WTC11 (cell line): ENCODE measurements at regions not wholly inside any gene's neighbourhood (a gene's known extent, or its start where the extent isn't known, plus 50 kb on each side); places are given as distances from the start of the nearest gene placed in this dataset.

Source experiments
- ATAC-seq: fragments of 200-7000 bp; cut with Tn5 transposase; 2 replicates; pipeline ENCODE4 v1.10.0; 2021; ENCODE audit warnings: mild to moderate bottlenecking, moderate library complexity
- CTCF ChIA-PET: fragments of 300-600 bp; sonication (Branson Sonifier 250); formaldehyde crosslinking; loops from one replicate; lab custom pipeline; 2021; ENCODE audit warnings: antibody characterized with exemption; lab: Charles Lee
- POLR2A ChIA-PET: fragments of 350-600 bp; sonication (Branson Sonifier 250); formaldehyde crosslinking; loops from one replicate; lab custom pipeline; 2021; ENCODE audit warnings: antibody characterized with exemption; lab: Charles Lee
- DNase-seq: peaks from one replicate; pipeline ENCODE4 v3.0.0; 2021; ENCODE audit warnings: low spot score
- H3K27ac Mint-ChIP-seq: 2 replicates; pipeline ENCODE4 v1.8.0; 2021; ENCODE audit warnings: mixed read lengths
- H3K27me3 Mint-ChIP-seq: 2 replicates; pipeline ENCODE4 v1.8.0; 2021; ENCODE audit warnings: low read depth, mild to moderate bottlenecking, moderate library complexity, mixed read lengths
- H3K36me3 Mint-ChIP-seq: 2 replicates; pipeline ENCODE4 v1.8.0; 2021; ENCODE audit warnings: mixed read lengths
- H3K4me1 Mint-ChIP-seq: 2 replicates; pipeline ENCODE4 v1.8.0; 2022; ENCODE audit warnings: mixed read lengths
- H3K4me3 Mint-ChIP-seq: 2 replicates; pipeline ENCODE4 v1.8.0; 2021; ENCODE audit warnings: mild to moderate bottlenecking, moderate library complexity, mixed read lengths
- H3K9me3 Mint-ChIP-seq: 2 replicates; pipeline ENCODE4 v1.8.0; 2021; ENCODE audit warnings: mixed read lengths
- CBFB ChIP-seq: sonication (generic); formaldehyde crosslinking; IDR thresholded peaks from 2 replicates; pipeline ENCODE4 v1.8.1; 2022; ENCODE audit warnings: mild to moderate bottlenecking, low read depth, missing genetic modification reagents
- GTF2I ChIP-seq: fragments of 250-450 bp; sonication (Bioruptor Pico); conservative IDR thresholded peaks from 2 replicates; pipeline ENCODE4 v1.4.0; 2021; ENCODE audit warnings: mild to moderate bottlenecking
- HMGA2 ChIP-seq: fragments of 250-450 bp; sonication (Bioruptor Pico); IDR thresholded peaks from 2 replicates; pipeline ENCODE4 v1.4.0; 2021; ENCODE audit warnings: mild to moderate bottlenecking, moderate library complexity
- MYBL2 ChIP-seq: sonication (generic); formaldehyde crosslinking; IDR thresholded peaks from 2 replicates; pipeline ENCODE4 v1.8.1; 2023; ENCODE audit warnings: mild to moderate bottlenecking, moderate library complexity, missing genetic modification reagents
- SP1 ChIP-seq: sonication (generic); formaldehyde crosslinking; conservative IDR thresholded peaks from 2 replicates; pipeline ENCODE4 v1.8.1; 2022; ENCODE audit warnings: missing genetic modification reagents
- ZBTB21 ChIP-seq: sonication (generic); formaldehyde crosslinking; IDR thresholded peaks from 2 replicates; pipeline ENCODE4 v1.8.1; 2023; ENCODE audit warnings: mild to moderate bottlenecking, missing genetic modification reagents, borderline replicate concordance
- ZNF396 ChIP-seq: fragments of 250-450 bp; sonication (Bioruptor Pico); IDR thresholded peaks from 2 replicates; pipeline ENCODE4 v1.8.0; 2021; ENCODE audit warnings: mild to moderate bottlenecking, moderate library complexity, borderline replicate concordance
- TF ChIP-seq, protein P1 (sequence below): sonication (generic); formaldehyde crosslinking; IDR thresholded peaks from 2 replicates; pipeline ENCODE4 v1.8.0; 2022; ENCODE audit warnings: missing genetic modification reagents
- TF ChIP-seq, protein P2 (sequence below): sonication (generic); formaldehyde crosslinking; IDR thresholded peaks from 2 replicates; pipeline ENCODE4 v1.8.0; 2023; ENCODE audit warnings: missing genetic modification reagents
- TF ChIP-seq, protein P3 (sequence below): sonication (generic); formaldehyde crosslinking; IDR thresholded peaks from 2 replicates; pipeline ENCODE4 v1.8.1; 2023; ENCODE audit warnings: mild to moderate bottlenecking, moderate library complexity, missing genetic modification reagents
- TF ChIP-seq, protein P4 (sequence below): sonication (generic); formaldehyde crosslinking; IDR thresholded peaks from 2 replicates; pipeline ENCODE4 v1.8.0; 2023; ENCODE audit warnings: mild to moderate bottlenecking, missing genetic modification reagents

DNA sequence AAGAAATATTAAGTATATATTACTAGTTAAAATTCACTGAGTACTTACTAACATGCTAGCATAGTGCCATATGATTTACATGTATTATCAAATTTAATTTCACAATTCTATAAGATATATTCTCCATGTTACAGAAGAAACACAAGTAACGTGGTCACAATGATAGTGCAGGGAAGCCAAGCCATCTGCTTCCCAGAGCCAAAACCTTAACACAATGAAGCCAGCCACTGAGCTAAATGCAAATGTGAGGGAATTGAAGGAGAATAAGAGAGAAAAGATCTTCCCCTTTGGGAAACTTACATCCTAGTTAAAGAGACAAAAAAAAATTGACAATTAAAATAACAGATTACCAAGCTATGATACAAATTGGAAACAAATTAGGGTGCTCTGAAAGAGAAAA lies 63.6 kb downstream of the ELAPOR2 start (continued):
- TF ChIP-seq ZBTB21 (no peak), ZNF396 (CRISPR knock-in tag) (no peak), MYBL2 (no peak)

DNA sequence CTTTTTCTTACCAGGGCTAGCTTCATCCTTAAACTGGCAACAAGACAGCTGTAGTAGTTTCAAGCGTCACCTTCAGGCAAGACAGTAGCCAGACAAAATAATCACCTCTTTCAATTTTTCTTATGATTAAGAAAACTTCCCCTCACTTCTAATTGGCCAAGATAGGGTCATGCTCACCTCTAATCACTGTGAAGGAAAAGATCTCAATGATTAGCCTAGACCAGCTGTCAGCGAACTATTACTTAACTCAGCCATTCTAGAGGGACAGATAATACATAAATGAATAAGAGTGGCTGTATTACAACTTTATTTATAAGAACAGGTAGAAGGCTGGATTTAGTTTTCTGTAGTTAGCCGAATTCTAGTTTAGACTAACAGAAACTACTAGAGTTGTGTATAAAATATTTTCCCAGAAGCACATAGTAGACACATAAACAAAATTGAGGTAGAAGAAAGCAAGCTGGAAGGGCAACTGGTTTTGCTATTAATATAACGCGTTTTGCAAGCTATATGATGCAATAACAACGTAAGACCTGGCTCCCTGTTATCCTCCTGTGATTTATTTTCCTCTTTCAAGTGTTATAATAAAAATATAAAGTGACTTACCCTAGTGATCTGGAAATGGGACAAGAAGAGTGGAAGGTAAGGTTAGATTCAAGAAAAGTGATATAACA lies 64.3 kb downstream of the ELAPOR2 start:
- no peak for TF ChIP-seq CBFB (CRISPR knock-in tag)
- TF ChIP-seq SP1 (CRISPR knock-in tag), result no peak
- no peak for TF ChIP-seq HMGA2 (CRISPR knock-in tag)
- TF ChIP-seq, protein P1, sequence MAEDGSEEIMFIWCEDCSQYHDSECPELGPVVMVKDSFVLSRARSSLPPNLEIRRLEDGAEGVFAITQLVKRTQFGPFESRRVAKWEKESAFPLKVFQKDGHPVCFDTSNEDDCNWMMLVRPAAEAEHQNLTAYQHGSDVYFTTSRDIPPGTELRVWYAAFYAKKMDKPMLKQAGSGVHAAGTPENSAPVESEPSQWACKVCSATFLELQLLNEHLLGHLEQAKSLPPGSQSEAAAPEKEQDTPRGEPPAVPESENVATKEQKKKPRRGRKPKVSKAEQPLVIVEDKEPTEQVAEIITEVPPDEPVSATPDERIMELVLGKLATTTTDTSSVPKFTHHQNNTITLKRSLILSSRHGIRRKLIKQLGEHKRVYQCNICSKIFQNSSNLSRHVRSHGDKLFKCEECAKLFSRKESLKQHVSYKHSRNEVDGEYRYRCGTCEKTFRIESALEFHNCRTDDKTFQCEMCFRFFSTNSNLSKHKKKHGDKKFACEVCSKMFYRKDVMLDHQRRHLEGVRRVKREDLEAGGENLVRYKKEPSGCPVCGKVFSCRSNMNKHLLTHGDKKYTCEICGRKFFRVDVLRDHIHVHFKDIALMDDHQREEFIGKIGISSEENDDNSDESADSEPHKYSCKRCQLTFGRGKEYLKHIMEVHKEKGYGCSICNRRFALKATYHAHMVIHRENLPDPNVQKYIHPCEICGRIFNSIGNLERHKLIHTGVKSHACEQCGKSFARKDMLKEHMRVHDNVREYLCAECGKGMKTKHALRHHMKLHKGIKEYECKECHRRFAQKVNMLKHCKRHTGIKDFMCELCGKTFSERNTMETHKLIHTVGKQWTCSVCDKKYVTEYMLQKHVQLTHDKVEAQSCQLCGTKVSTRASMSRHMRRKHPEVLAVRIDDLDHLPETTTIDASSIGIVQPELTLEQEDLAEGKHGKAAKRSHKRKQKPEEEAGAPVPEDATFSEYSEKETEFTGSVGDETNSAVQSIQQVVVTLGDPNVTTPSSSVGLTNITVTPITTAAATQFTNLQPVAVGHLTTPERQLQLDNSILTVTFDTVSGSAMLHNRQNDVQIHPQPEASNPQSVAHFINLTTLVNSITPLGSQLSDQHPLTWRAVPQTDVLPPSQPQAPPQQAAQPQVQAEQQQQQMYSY, result no peak
- TF ChIP-seq, all 79 proteins: peak for 0
- H3K27me3 Mint-ChIP-seq, result no peaks in the 10 kb centered on the region
- H3K27ac Mint-ChIP-seq, result no peak overlapping the region; the same call in 1 of the 2 replicates
- ChIA-PET POLR2A (no interaction called here), CTCF (interaction anchor here (1.2 kb wide), 1 partner anchor 90 kb away, joined by 8 read pairs; no protein-coding TSS in a partner anchor)
- no peak for DNase-seq
- H3K36me3 Mint-ChIP-seq, result no peaks in the 10 kb centered on the region
- no peak for ATAC-seq
- peaks cover 26% of the 10 kb centered on the region for H3K4me1 Mint-ChIP-seq
- H3K9me3 Mint-ChIP-seq, result 0 out of 2 replicates have a peak, but pooled peaks cover 4% of the 10 kb centered on the region
- no peak overlapping the region for H3K4me3 Mint-ChIP-seq

DNA sequence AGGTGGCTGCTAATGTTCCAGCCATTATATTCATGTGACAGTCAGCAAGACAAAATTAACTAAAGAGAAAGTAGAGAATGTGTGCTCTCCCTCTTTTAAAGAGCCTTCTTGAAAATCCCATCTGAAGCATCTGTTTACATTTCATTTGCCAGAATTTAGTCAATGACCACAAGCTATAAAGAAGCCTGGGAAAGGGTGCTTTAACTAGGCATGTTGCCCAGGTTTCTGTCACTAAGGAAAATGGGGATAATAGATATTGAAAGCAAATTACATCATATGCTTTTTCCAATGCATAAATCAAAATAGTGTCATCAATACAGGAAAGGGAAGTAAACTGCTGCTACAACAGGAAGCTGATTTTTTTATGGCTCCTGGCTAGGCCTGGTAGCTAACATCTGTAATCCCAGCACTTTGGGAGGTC lies 67.7 kb downstream of the ELAPOR2 start:
- TF ChIP-seq, protein P2, sequence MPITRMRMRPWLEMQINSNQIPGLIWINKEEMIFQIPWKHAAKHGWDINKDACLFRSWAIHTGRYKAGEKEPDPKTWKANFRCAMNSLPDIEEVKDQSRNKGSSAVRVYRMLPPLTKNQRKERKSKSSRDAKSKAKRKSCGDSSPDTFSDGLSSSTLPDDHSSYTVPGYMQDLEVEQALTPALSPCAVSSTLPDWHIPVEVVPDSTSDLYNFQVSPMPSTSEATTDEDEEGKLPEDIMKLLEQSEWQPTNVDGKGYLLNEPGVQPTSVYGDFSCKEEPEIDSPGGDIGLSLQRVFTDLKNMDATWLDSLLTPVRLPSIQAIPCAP, result no peak
- TF ChIP-seq, protein P3, sequence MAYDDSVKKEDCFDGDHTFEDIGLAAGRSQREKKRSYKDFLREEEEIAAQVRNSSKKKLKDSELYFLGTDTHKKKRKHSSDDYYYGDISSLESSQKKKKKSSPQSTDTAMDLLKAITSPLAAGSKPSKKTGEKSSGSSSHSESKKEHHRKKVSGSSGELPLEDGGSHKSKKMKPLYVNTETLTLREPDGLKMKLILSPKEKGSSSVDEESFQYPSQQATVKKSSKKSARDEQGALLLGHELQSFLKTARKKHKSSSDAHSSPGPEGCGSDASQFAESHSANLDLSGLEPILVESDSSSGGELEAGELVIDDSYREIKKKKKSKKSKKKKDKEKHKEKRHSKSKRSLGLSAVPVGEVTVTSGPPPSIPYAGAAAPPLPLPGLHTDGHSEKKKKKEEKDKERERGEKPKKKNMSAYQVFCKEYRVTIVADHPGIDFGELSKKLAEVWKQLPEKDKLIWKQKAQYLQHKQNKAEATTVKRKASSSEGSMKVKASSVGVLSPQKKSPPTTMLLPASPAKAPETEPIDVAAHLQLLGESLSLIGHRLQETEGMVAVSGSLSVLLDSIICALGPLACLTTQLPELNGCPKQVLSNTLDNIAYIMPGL (CRISPR knock-in tag), result no peak
- TF ChIP-seq GTF2I (CRISPR knock-in tag), result no peak
- TF ChIP-seq, protein P4, sequence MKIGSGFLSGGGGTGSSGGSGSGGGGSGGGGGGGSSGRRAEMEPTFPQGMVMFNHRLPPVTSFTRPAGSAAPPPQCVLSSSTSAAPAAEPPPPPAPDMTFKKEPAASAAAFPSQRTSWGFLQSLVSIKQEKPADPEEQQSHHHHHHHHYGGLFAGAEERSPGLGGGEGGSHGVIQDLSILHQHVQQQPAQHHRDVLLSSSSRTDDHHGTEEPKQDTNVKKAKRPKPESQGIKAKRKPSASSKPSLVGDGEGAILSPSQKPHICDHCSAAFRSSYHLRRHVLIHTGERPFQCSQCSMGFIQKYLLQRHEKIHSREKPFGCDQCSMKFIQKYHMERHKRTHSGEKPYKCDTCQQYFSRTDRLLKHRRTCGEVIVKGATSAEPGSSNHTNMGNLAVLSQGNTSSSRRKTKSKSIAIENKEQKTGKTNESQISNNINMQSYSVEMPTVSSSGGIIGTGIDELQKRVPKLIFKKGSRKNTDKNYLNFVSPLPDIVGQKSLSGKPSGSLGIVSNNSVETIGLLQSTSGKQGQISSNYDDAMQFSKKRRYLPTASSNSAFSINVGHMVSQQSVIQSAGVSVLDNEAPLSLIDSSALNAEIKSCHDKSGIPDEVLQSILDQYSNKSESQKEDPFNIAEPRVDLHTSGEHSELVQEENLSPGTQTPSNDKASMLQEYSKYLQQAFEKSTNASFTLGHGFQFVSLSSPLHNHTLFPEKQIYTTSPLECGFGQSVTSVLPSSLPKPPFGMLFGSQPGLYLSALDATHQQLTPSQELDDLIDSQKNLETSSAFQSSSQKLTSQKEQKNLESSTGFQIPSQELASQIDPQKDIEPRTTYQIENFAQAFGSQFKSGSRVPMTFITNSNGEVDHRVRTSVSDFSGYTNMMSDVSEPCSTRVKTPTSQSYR (CRISPR knock-in tag), result no peak
- TF ChIP-seq, all 79 proteins: peak for 0
- H3K9me3 Mint-ChIP-seq, result peaks cover 17% of the 10 kb centered on the region
- no peaks in the 10 kb centered on the region; the same call in 1 of the 2 replicates for H3K27me3 Mint-ChIP-seq
- ChIA-PET CTCF (no interaction called here), POLR2A (no interaction called here)
- H3K4me1 Mint-ChIP-seq, result peaks cover 14% of the 10 kb centered on the region
- H3K27ac Mint-ChIP-seq, result no peak overlapping the region
- ATAC-seq (no peak), DNase-seq (no peak)
- no peak overlapping the region for H3K4me3 Mint-ChIP-seq
- H3K36me3 Mint-ChIP-seq, result peaks cover 13% of the 10 kb centered on the region
